GM18511 (cell line): ENCODE measurements at regions not wholly inside any gene's neighbourhood (a gene's known extent, or its start where the extent isn't known, plus 50 kb on each side); places are given as distances from the start of the nearest gene placed in this dataset.

ENCODE experiments used
- ATAC-seq: cut with Tn5 transposase; IDR thresholded peaks from one replicate; pipeline ENCODE4 v1.9.1; 2021; ENCODE audit warnings: mild to moderate bottlenecking, moderate library complexity; ENCODE audit not compliant: unreplicated experiment

- ATAC-seq, result no peak
Observed at GRCh38 chr18:72948439-72948838, 80.7 kb upstream of the NETO1 start.

GRCh38 chr18:72942766-72943165 lies 75.0 kb upstream of the NETO1 start:
- no peak for ATAC-seq

- ATAC-seq, result no peak
Observed at GRCh38 chr18:72940986-72941385, 73.2 kb upstream of the NETO1 start.

GRCh38 chr18:72940509-72940908 lies 72.7 kb upstream of the NETO1 start:
- ATAC-seq, result no peak

GRCh38 chr18:72935744-72936143 lies 68.0 kb upstream of the NETO1 start:
- ATAC-seq, result no peak

- ATAC-seq, result no peak
Observed at GRCh38 chr18:72922895-72923294, 55.1 kb upstream of the NETO1 start.
